H1 (cell line): ENCODE measurements at regions not wholly inside any gene's neighbourhood (a gene's known extent, or its start where the extent isn't known, plus 50 kb on each side); places are given as distances from the start of the nearest gene placed in this dataset.

Experiments
- CTCF ChIA-PET: fragments of 300-600 bp; sonication (Branson Sonifier 250); formaldehyde crosslinking; loops from one replicate; lab custom pipeline; 2021; ENCODE audit not compliant: partially characterized antibody; lab: Charles Lee
- POLR2A ChIA-PET: fragments of 300-600 bp; sonication (Branson Sonifier 250); formaldehyde crosslinking; loops from one replicate; lab custom pipeline; 2021; ENCODE audit warnings: inconsistent platforms; ENCODE audit not compliant: partially characterized antibody; lab: Charles Lee
- DNase-seq, 2 experiments: peaks; one replicate each; pipeline versions ENCODE4 v3.0.0 to v3.0.0-alpha.2; 2010 to 2022; ENCODE audit warnings: low spot score in 2 of 2, low read depth in 1 of 2, mixed read lengths in 1 of 2
- FAIRE-seq: peaks from 2 replicates; lab custom pipeline; 2011; peaks lifted over from hg19 to GRCh38; lab: Jason Lieb, UNC
- H2AFZ ChIP-seq: 2 replicates; pipeline ENCODE4 v1.8.1; 2012; ENCODE audit warnings: low read length, inconsistent platforms
- H2AK5ac ChIP-seq: 2 replicates; pipeline ENCODE4 v1.6.1; 2013; ENCODE audit warnings: low read depth, low read length
- H2BK120ac ChIP-seq: replicated peaks from 2 replicates; pipeline ENCODE3; 2013; ENCODE audit warnings: low read depth, low read length, inconsistent platforms
- H2BK12ac ChIP-seq: 2 replicates; pipeline ENCODE4 v1.6.1; 2013; ENCODE audit warnings: low read depth, low read length
- H2BK15ac ChIP-seq: 2 replicates; pipeline ENCODE4 v1.6.1; 2013; ENCODE audit warnings: low read length
- H2BK20ac ChIP-seq: 2 replicates; pipeline ENCODE4 v1.6.1; 2013; ENCODE audit warnings: low read length
- H2BK5ac ChIP-seq: 2 replicates; pipeline ENCODE4 v1.6.1; 2013; ENCODE audit warnings: low read depth, low read length
- H3K14ac ChIP-seq: 2 replicates; pipeline ENCODE4 v1.6.1; 2013; ENCODE audit warnings: inconsistent platforms; ENCODE audit not compliant: insufficient read length
- H3K18ac ChIP-seq: 2 replicates; pipeline ENCODE4 v1.6.1; 2013; ENCODE audit warnings: low read length; ENCODE audit errors: extremely low read depth
- H3K23ac ChIP-seq: 2 replicates; pipeline ENCODE4 v1.6.1; 2013; ENCODE audit warnings: inconsistent platforms; ENCODE audit not compliant: insufficient read length
- H3K23me2 ChIP-seq: 2 replicates; pipeline ENCODE4 v1.6.1; 2013; ENCODE audit warnings: low read depth, low read length
- H3K27ac ChIP-seq: 2 replicates; pipeline ENCODE4 v1.6.1; 2011; ENCODE audit warnings: low read depth, low read length, inconsistent platforms
- H3K27me3 ChIP-seq, 4 experiments: replicated peaks in 1 of 4; 1 replicate in 1 of 4; 2 replicates in 3 of 4; pipeline versions ENCODE4 v1.6.1 to v1.8.1; 2011 to 2013; ENCODE audit warnings: low read length in 3 of 4, mild to moderate bottlenecking in 3 of 4, inconsistent platforms in 2 of 4, mixed read lengths in 2 of 4, moderate library complexity in 1 of 4; ENCODE audit not compliant: control insufficient read depth in 3 of 4, insufficient read depth in 3 of 4; ENCODE audit errors: extremely low read depth in 1 of 4
- H3K36me3 ChIP-seq, 4 experiments: 2 replicates each; pipeline versions ENCODE4 v1.6.1 to v1.8.1; 2011 to 2013; ENCODE audit warnings: mild to moderate bottlenecking in 4 of 4, low read length in 3 of 4, moderate library complexity in 2 of 4, control low read depth in 1 of 4, inconsistent platforms in 1 of 4; ENCODE audit not compliant: insufficient read depth in 4 of 4, control insufficient read depth in 2 of 4
- H3K4ac ChIP-seq: replicated peaks from 2 replicates; pipeline ENCODE3; 2013; ENCODE audit warnings: low read length, low read depth, mixed read lengths, inconsistent platforms; ENCODE audit not compliant: insufficient read length
- H3K4me1 ChIP-seq, 4 experiments: replicated peaks in 1 of 4; 1 replicate in 1 of 4; 2 replicates in 3 of 4; pipeline versions ENCODE4 v1.6.1 to v1.8.1; 2011 to 2013; ENCODE audit warnings: low read length in 3 of 4, inconsistent platforms in 2 of 4, mixed read lengths in 1 of 4; ENCODE audit not compliant: insufficient read depth in 4 of 4, control insufficient read depth in 3 of 4
- H3K4me2 ChIP-seq, 2 experiments: 2 replicates each; pipeline versions ENCODE4 v1.6.1 to v1.8.1; 2011 to 2013; ENCODE audit warnings: low read depth in 2 of 2, low read length in 2 of 2, control low read depth in 1 of 2, inconsistent platforms in 1 of 2, mild to moderate bottlenecking in 1 of 2; ENCODE audit not compliant: insufficient read depth in 1 of 2
- H3K4me3 ChIP-seq, 4 experiments: fragments of 200-600, 300-600 bp in 1 of 4; sonication (generic), shearing (Covaris generic), sonication (Bioruptor Twin) in 1 of 4; 2 replicates each; pipeline versions ENCODE4 v1.5.1 to v1.8.1; 2011 to 2016; ENCODE audit warnings: low read length in 4 of 4, low read depth in 3 of 4, control low read depth in 2 of 4, inconsistent platforms in 2 of 4, mild to moderate bottlenecking in 2 of 4, mixed read lengths in 1 of 4, moderate library complexity in 1 of 4; ENCODE audit not compliant: insufficient read depth in 2 of 4; ENCODE audit errors: extremely low read depth in 1 of 4
- H3K56ac ChIP-seq: replicated peaks from 2 replicates; pipeline ENCODE3; 2013; ENCODE audit warnings: low read depth, mild to moderate bottlenecking, mixed read lengths, low read length, inconsistent platforms; ENCODE audit not compliant: insufficient read length
- H3K79me1 ChIP-seq: 2 replicates; pipeline ENCODE4 v1.6.1; 2013; ENCODE audit warnings: low read depth, low read length, control low read depth
- H3K79me2 ChIP-seq, 2 experiments: 2 replicates each; pipeline versions ENCODE4 v1.6.1 to v1.8.1; 2012 to 2013; ENCODE audit warnings: low read length in 2 of 2, mild to moderate bottlenecking in 2 of 2, inconsistent platforms in 1 of 2; ENCODE audit not compliant: insufficient read depth in 2 of 2, control insufficient read depth in 1 of 2
- H3K9ac ChIP-seq, 4 experiments: replicated peaks in 1 of 4; 1 replicate in 1 of 4; 2 replicates in 3 of 4; pipeline versions ENCODE4 v1.6.1 to v1.8.1; 2011 to 2013; ENCODE audit warnings: low read depth in 3 of 4, low read length in 3 of 4, control low read depth in 2 of 4, mild to moderate bottlenecking in 2 of 4, moderate library complexity in 2 of 4, inconsistent platforms in 1 of 4; ENCODE audit errors: extremely low read depth in 1 of 4
- H3K9me3 ChIP-seq, 2 experiments: 2 replicates each; pipeline versions ENCODE4 v1.6.1 to v1.8.1; 2012 to 2013; ENCODE audit warnings: mild to moderate bottlenecking in 2 of 2, moderate library complexity in 2 of 2, control low read depth in 1 of 2, inconsistent platforms in 1 of 2, low read depth in 1 of 2, low read length in 1 of 2, mixed read lengths in 1 of 2; ENCODE audit not compliant: insufficient read depth in 2 of 2
- H4K20me1 ChIP-seq, 2 experiments: replicated peaks in 1 of 2; 2 replicates each; pipeline versions ENCODE3 to v1.8.1; 2011 to 2013; ENCODE audit warnings: inconsistent platforms in 2 of 2, low read length in 2 of 2, mild to moderate bottlenecking in 1 of 2; ENCODE audit not compliant: insufficient read depth in 2 of 2, control insufficient read depth in 1 of 2
- H4K5ac ChIP-seq: 2 replicates; pipeline ENCODE4 v1.6.1; 2013; ENCODE audit warnings: low read length, low read depth, mixed read lengths, inconsistent platforms; ENCODE audit not compliant: insufficient read length
- H4K8ac ChIP-seq: 2 replicates; pipeline ENCODE4 v1.8.0; 2013; ENCODE audit warnings: mild to moderate bottlenecking, moderate library complexity, low read length, inconsistent platforms; ENCODE audit not compliant: insufficient read depth; ENCODE audit errors: extremely low read depth
- H4K91ac ChIP-seq: replicated peaks from 2 replicates; pipeline ENCODE3; 2013; ENCODE audit warnings: low read length, mixed read lengths, inconsistent platforms; ENCODE audit not compliant: insufficient read length
- ASH2L ChIP-seq: fragments of 200-600, 300-600 bp; sonication (generic); IDR thresholded peaks from one replicate; pipeline ENCODE4 v1.7.1; 2017; ENCODE audit warnings: low read length
- MAX ChIP-seq: IDR thresholded peaks from 2 replicates; pipeline ENCODE4 v1.6.1; 2012; ENCODE audit warnings: inconsistent platforms
- NANOG ChIP-seq: IDR thresholded peaks from 2 replicates; pipeline ENCODE4 v1.6.1; 2011; ENCODE audit warnings: low read length, low read depth, mild to moderate bottlenecking, inconsistent platforms; ENCODE audit not compliant: insufficient read depth, poor library complexity, severe bottlenecking
- PHF8 ChIP-seq: fragments of 200-600 bp; sonication (generic); conservative IDR thresholded peaks from 2 replicates; pipeline ENCODE4 v1.7.1; 2012; ENCODE audit warnings: low read depth, mild to moderate bottlenecking, inconsistent platforms, low read length, moderate library complexity
- RAD21 ChIP-seq, 2 experiments: IDR thresholded peaks in 1 of 2; conservative IDR thresholded peaks in 1 of 2; 2 replicates each; pipeline ENCODE4 v1.6.1; 2011; ENCODE audit warnings: low read depth in 2 of 2, low read length in 2 of 2, improper control_type of control experiment in 1 of 2, inconsistent platforms in 1 of 2, mild to moderate bottlenecking in 1 of 2, moderate library complexity in 1 of 2
- SP2 ChIP-seq: IDR thresholded peaks from 2 replicates; pipeline ENCODE4 v1.6.1; 2012; ENCODE audit warnings: mild to moderate bottlenecking, low read length, inconsistent platforms
- SRF ChIP-seq: IDR thresholded peaks from 2 replicates; pipeline ENCODE4 v1.6.1; 2011; ENCODE audit warnings: mild to moderate bottlenecking, low read depth, low read length, moderate library complexity
- SUZ12 ChIP-seq: fragments of 200-600 bp; sonication (generic); IDR thresholded peaks from 2 replicates; pipeline ENCODE4 v1.6.1; 2012; ENCODE audit warnings: mild to moderate bottlenecking, inconsistent platforms, low read length, moderate library complexity, mixed read lengths
- WGBS, 2 experiments: shearing (Covaris generic) in 1 of 2; methylation state at CpG; one replicate each; pipeline versions ENCODE4 v1.1.6 to v1.1.7; 2013 to 2015; ENCODE audit warnings: low lambda C conversion rate in 2 of 2, mixed read lengths in 2 of 2, inconsistent platforms in 1 of 2, low coverage in 1 of 2, missing lambda C conversion rate in 1 of 2; ENCODE audit not compliant: insufficient replicate concordance in 2 of 2, insufficient coverage in 1 of 2, insufficient read length in 1 of 2; ENCODE audit errors: extremely low coverage in 1 of 2, missing lambda C conversion rate in 1 of 2; 5-methylcytosine and 5-hydroxymethylcytosine counted together

GRCh38 chr2:219777388-219777787, 150.0 kb downstream of the SLC4A3 start:
- no peaks in the 10 kb centered on the region for H3K9me3 ChIP-seq
- no peak overlapping the region for H3K9ac ChIP-seq
- no peak overlapping the region for H4K91ac ChIP-seq
- no peak overlapping the region for H2AK5ac ChIP-seq
- no peaks in the 10 kb centered on the region for H3K27me3 ChIP-seq
- no peak overlapping the region for H2BK5ac ChIP-seq
- no peaks in the 10 kb centered on the region for H3K4me1 ChIP-seq
- POLR2A ChIA-PET = no interaction called here
- H3K18ac ChIP-seq = no peak overlapping the region
- 0 out of 2 replicates have a peak overlapping the region, but pooled peaks have one; percentile 13 for H2AFZ ChIP-seq
- no peak overlapping the region; the same call in 1 of the 2 replicates for H2BK20ac ChIP-seq
- TF ChIP-seq MAX = no peak
- TF ChIP-seq SUZ12 = no peak
- TF ChIP-seq RAD21 (IDR thresholded peaks at IDR 0.05 in 1 of 2, conservative IDR thresholded peaks at IDR 0.05 in 1 of 2; ENCODE audit: low read depth in 2 of 2, low read length in 2 of 2) = no peak
- no peak for TF ChIP-seq NANOG
- no peak for TF ChIP-seq PHF8
- TF ChIP-seq ASH2L = no peak
- TF ChIP-seq SP2 = no peak
- no peak for TF ChIP-seq SRF
- TF ChIP-seq, all 59 proteins: peak for 0
- DNase-seq (no peak), FAIRE-seq (no peak)
- Histone ChIP-seq H3K4ac (no peak overlapping the region), H2BK15ac (no peak overlapping the region), H3K23me2 (no peaks in the 10 kb centered on the region), H3K27ac (no peak overlapping the region), H3K4me3 (no peak overlapping the region), H3K4me2 (no peak overlapping the region), H4K20me1 (no peaks in the 10 kb centered on the region), H4K5ac (no peak overlapping the region), H3K56ac (no peak overlapping the region), H2BK12ac (no peak overlapping the region), H3K79me2 (no peaks in the 10 kb centered on the region), H3K23ac (no peak overlapping the region), H4K8ac (no peak overlapping the region), H2BK120ac (no peak overlapping the region), H3K14ac (no peak overlapping the region), H3K36me3 (no peaks in the 10 kb centered on the region), H3K79me1 (no peaks in the 10 kb centered on the region)
- CTCF ChIA-PET = interaction anchor here (0.5 to 0.8 kb wide), 2 partner anchors 9 to 73 kb away, joined by 3 read pairs; no protein-coding TSS in a partner anchor
- 87% methylated on average over 2 of the region's 2 CpGs; no CpG with 5 or more reads in 1 of the 2 experiments for WGBS, 2 experiments
